Pancreas (tissue), 10 donors: ENCODE measurements at regions not wholly inside any gene's neighbourhood (a gene's known extent, or its start where the extent isn't known, plus 50 kb on each side); places are given as distances from the start of the nearest gene placed in this dataset.

Experiments used
- ATAC-seq, 4 donors: fragments of 200-7000 bp; cut with Tn5 transposase; one replicate each; pipeline versions ENCODE4 v1.8.0 to v1.9.1; 2020; ENCODE audit warnings: mild to moderate bottlenecking in 4 of 4, moderate library complexity in 4 of 4
- DNase-seq, 6 donors: peaks; one replicate each; pipeline ENCODE4 v3.0.0-alpha.2; 2020
- FAIRE-seq: peaks from 2 replicates; lab custom pipeline; 2012; peaks lifted over from hg19 to GRCh38; lab: Jason Lieb, UNC
- H3K27ac ChIP-seq, 4 donors: fragments of 200-600 bp; sonication (generic); 1 replicate in 3 of 4; 2 replicates in 1 of 4; pipeline versions ENCODE4 v1.5.0 to v1.8.0; 2020
- H3K27me3 ChIP-seq, 4 donors: fragments of 200-600 bp; one replicate each; pipeline ENCODE4 v1.8.0; 2021
- H3K36me3 ChIP-seq, 3 donors: fragments of 200-600 bp; sonication (generic) in 1 of 3; one replicate each; pipeline versions ENCODE4 v1.5.0 to v1.8.0; 2020 to 2021
- H3K4me1 ChIP-seq, 3 donors: fragments of 200-600 bp; one replicate each; pipeline ENCODE4 v1.8.0; 2021
- H3K4me3 ChIP-seq, 4 donors: fragments of 200-600 bp; sonication (generic) in 2 of 4; one replicate each; pipeline versions ENCODE4 v1.5.0 to v1.8.0; 2020 to 2021
- H3K9me3 ChIP-seq, 4 donors: fragments of 200-600 bp; one replicate each; pipeline ENCODE4 v1.8.0; 2021
- WGBS, 2 donors: extraction: QIAGEN DNeasy Blood & Tissue Kit; methylation state at CpG; one replicate each; pipeline ENCODE4 v1.1.7; 2013; 5-methylcytosine and 5-hydroxymethylcytosine counted together
- intact Hi-C, 3 donors: fragments of 100-400 bp; cut with DNase I; formaldehyde crosslinking; loops; one replicate each; pipeline versions ENCODE4 v1.11.1 to v1.14.2; 2022
- TF ChIP-seq, protein P1 (sequence below), 4 donors: fragments of 200-600 bp; sonication (generic) in 3 of 4; IDR thresholded peaks; one replicate each; pipeline versions ENCODE4 v1.5.0 to v1.8.0; 2021; ENCODE audit warnings: antibody characterized with exemption in 4 of 4
- donor health status: healthy with polysubstance abuse.
- donor health status: DM: no; HTN: no; CAD: no; lungs with moderate emphysema.
- donor health status: DM: no; HTN: no; CAD: no.
- donor health status: control.
- donor health status: control.
- donor health status: Bipolar disorder and iron deficiency.
- donor health status: DM: yes; HTN: yes; CAD: no.
- donor health status: DM: no; HTN: no; CAD: no.
- donor health status: DM: no; HTN: no; CAD: no.
- donor health status: DM: yes; HTN: yes; CAD: no.

DNA sequence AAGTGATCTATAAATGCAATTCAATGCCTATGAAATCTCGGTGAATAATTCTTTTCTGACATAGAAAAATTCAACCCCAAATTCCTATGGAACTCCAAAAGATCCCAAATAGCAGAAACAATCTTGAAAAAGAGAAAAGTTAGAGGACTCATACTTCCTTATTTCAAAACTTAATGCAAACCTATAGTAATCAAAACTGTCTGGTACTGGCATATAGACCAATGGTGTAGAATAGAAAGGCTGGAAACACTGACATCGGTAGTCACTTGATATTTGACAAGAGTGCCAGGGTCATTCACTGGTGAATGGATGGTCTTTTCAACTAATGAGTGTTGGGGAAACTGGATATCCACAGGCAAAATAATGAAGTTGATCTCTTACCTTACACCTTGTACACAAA, 637.1 kb upstream of the PCDH9 start:
- DNase-seq (no peak), FAIRE-seq (no peak), ATAC-seq (no peak)
- Histone ChIP-seq H3K36me3 (no peaks in the 10 kb centered on the region), H3K27me3 (no peaks in the 10 kb centered on the region), H3K4me1 (no peaks in the 10 kb centered on the region), H3K27ac (no peak overlapping the region), H3K9me3 (peaks cover 0 to 2% (median 0%) of the 10 kb centered on the region in 4 donors), H3K4me3 (no peak overlapping the region)
- intact Hi-C loops = no loop called here
- TF ChIP-seq, protein P1, sequence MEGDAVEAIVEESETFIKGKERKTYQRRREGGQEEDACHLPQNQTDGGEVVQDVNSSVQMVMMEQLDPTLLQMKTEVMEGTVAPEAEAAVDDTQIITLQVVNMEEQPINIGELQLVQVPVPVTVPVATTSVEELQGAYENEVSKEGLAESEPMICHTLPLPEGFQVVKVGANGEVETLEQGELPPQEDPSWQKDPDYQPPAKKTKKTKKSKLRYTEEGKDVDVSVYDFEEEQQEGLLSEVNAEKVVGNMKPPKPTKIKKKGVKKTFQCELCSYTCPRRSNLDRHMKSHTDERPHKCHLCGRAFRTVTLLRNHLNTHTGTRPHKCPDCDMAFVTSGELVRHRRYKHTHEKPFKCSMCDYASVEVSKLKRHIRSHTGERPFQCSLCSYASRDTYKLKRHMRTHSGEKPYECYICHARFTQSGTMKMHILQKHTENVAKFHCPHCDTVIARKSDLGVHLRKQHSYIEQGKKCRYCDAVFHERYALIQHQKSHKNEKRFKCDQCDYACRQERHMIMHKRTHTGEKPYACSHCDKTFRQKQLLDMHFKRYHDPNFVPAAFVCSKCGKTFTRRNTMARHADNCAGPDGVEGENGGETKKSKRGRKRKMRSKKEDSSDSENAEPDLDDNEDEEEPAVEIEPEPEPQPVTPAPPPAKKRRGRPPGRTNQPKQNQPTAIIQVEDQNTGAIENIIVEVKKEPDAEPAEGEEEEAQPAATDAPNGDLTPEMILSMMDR (IDR thresholded peaks at IDR 0.05) = no peak
- WGBS, 2 donors = 71 to 77% methylated on average over 2 of the region's 2 CpGs

DNA sequence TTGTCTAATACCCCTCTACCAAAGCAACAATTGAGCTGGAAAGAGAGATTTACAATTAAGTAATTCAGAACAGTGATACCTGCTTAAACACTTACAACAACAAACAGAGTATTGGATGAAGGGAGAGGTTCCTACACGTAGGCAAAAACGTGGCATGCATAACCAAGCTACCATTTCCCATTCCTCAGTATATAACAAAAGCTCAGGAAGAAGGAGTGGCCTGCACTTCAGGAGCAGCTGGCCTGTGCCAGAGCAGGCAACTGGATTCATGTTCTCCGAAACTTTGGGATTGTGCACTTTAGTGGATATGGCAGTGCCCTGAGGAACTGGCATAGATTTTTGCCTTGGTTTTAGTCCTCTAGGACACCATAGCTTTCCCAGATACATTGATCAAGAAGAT, 630.2 kb upstream of the PCDH9 start:
- FAIRE-seq = no peak
- Histone ChIP-seq H3K4me1 (no peaks in the 10 kb centered on the region), H3K9me3 (peaks cover 0 to 2% (median 0%) of the 10 kb centered on the region in 4 donors), H3K4me3 (no peak overlapping the region), H3K27me3 (no peaks in the 10 kb centered on the region), H3K36me3 (no peaks in the 10 kb centered on the region), H3K27ac (no peak overlapping the region)
- no peak for DNase-seq
- WGBS, 2 donors = 33 to 54% methylated on average over 3 of the region's 3 CpGs
- intact Hi-C loops = no loop called here
- TF ChIP-seq, protein P1 (IDR thresholded peaks at IDR 0.05) = no peak
- ATAC-seq = no peak

DNA sequence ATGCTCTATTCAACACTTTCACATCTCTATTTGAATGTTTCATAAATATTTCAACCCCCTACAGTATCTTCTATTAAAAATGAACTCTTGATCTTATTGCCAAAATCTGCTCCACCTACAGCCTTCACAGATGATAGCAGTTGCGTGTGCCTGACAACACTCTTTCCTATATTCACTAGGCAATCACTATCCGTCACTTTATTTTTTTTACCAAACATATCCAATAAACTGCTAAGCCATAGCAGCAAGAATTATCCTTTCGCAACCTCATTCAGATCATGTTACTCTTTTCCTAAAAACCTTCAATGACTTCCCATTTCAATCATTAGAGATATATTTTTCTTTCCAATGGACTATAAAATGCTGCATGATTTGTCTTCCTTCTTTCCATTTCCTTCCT, 629.8 kb upstream of the PCDH9 start:
- Histone ChIP-seq H3K27ac (no peak overlapping the region), H3K27me3 (no peaks in the 10 kb centered on the region), H3K36me3 (no peaks in the 10 kb centered on the region), H3K4me3 (no peak overlapping the region), H3K4me1 (no peaks in the 10 kb centered on the region), H3K9me3 (peaks cover 0 to 2% (median 0%) of the 10 kb centered on the region in 4 donors)
- intact Hi-C loops = no loop called here
- no peak for DNase-seq
- TF ChIP-seq, protein P1 (IDR thresholded peaks at IDR 0.05) = no peak
- no peak for ATAC-seq
- no peak for FAIRE-seq
- 66 to 87% methylated on average over 3 of the region's 3 CpGs for WGBS, 2 donors

DNA sequence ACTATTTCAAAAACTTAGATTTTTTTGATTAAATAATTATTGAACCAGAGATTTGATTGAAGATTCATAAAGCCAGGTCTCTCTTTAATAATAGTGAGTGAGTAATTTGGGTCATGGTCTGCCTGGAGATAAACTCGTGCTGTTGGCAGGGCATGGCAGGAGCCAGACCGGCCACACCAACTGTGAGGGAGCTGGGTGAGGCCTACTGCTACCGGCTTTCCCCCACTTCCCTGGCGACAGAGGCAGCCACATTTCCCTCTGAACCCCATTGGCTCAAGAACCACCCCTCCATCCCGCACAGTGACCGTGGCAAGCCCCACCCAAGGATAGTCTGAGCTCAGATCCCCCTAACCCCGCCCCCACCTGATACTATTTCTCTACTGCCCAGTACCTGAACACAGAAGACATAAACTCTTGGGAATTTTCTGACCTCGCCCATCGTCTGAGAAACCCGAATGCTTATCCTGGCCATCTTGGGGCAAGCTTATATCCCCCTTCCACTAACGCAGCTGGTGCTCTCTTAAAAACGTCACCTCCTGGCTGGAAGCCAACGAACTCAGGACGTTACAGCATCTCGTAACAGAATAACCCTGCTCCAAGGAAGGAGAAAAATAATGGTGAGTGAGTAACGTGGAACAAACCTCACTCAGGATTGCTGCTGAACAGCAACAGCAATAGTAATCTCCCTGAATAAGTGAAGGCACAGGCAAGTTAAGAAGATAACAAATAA, 627.6 kb upstream of the PCDH9 start:
- DNase-seq (no peak), FAIRE-seq (no peak), ATAC-seq (no peak)
- Histone ChIP-seq H3K36me3 (no peaks in the 10 kb centered on the region), H3K4me1 (no peaks in the 10 kb centered on the region), H3K27ac (no peak overlapping the region), H3K27me3 (no peaks in the 10 kb centered on the region), H3K9me3 (no peaks in the 10 kb centered on the region), H3K4me3 (no peak overlapping the region)
- 64 to 77% methylated on average over 16 of the region's 16 CpGs for WGBS, 2 donors
- intact Hi-C loops = no loop called here
- TF ChIP-seq, protein P1 (IDR thresholded peaks at IDR 0.05) = no peak

DNA sequence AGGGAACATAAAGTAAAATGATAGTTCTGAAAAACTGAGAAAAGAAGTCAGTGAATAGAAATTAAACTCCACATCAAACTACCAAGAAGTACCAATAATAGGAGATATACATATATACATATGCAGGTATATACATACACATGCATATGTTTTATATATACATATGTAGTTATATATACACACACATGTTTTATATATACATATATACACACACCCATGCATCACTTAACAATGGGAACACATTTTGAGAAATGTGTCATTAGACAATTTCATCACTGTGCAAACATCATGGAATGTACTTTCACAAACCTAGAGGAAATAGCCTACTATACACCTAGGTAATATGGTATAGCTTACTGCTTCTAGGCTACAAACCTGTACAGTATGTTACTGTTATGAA, 626.8 kb upstream of the PCDH9 start:
- Histone ChIP-seq H3K9me3 (no peaks in the 10 kb centered on the region), H3K27me3 (no peaks in the 10 kb centered on the region), H3K27ac (no peak overlapping the region), H3K4me1 (no peaks in the 10 kb centered on the region), H3K4me3 (no peak overlapping the region), H3K36me3 (no peaks in the 10 kb centered on the region)
- intact Hi-C loops = no loop called here
- TF ChIP-seq, protein P1 (IDR thresholded peaks at IDR 0.05) = no peak
- FAIRE-seq = no peak
- no peak for DNase-seq
- ATAC-seq = no peak
